A549 (cell line): ENCODE measurements at regions not wholly inside any gene's neighbourhood (a gene's known extent, or its start where the extent isn't known, plus 50 kb on each side); places are given as distances from the start of the nearest gene placed in this dataset.

Source experiments
- ATAC-seq, 2 experiments: fragments of 200-7000 bp in 1 of 2; fragments of >200 bp in 1 of 2; cut with Nextera tagmentation in 1 of 2; cut with Tn5 transposase in 1 of 2; 3 replicates each; pipeline versions ENCODE4 v1.8.0 to v1.9.1; 2018 to 2020; ENCODE audit warnings: mild to moderate bottlenecking in 1 of 2, moderate library complexity in 1 of 2
- CTCF ChIA-PET: fragments of 300-600 bp; sonication (Branson Sonifier 250); formaldehyde crosslinking; extraction: SDS; loops from one replicate; lab custom pipeline; 2021; ENCODE audit warnings: antibody characterized with exemption, inconsistent platforms; lab: Yijun Ruan, JAX
- POLR2A ChIA-PET: fragments of 350-600 bp; formaldehyde crosslinking; extraction: SDS; loops from one replicate; lab custom pipeline; 2021; ENCODE audit warnings: antibody characterized with exemption, inconsistent platforms; lab: Yijun Ruan, JAX
- DNase-seq, 2 experiments: peaks; one replicate each; pipeline versions ENCODE4 v3.0.0 to v3.0.0-alpha.2; 2011 to 2016; ENCODE audit warnings: low read depth in 1 of 2, low spot score in 1 of 2
- FAIRE-seq: peaks from 2 replicates; lab custom pipeline; 2011; peaks lifted over from hg19 to GRCh38; lab: Jason Lieb, UNC
- H3K27ac ChIP-seq, 2 experiments: fragments of >200 bp; sonication (Bioruptor Twin); formaldehyde crosslinking; 3 replicates each; pipeline ENCODE4 v1.5.1; 2016 to 2017
- H3K4me1 ChIP-seq: fragments of >200 bp; sonication (Bioruptor Twin); formaldehyde crosslinking; 3 replicates; pipeline ENCODE4 v1.6.1; 2016
- H3K4me2 ChIP-seq: fragments of >200 bp; sonication (Bioruptor Twin); formaldehyde crosslinking; 3 replicates; pipeline ENCODE4 v1.6.1; 2016
- H3K4me3 ChIP-seq: fragments of >200 bp; sonication (Bioruptor Twin); formaldehyde crosslinking; 3 replicates; pipeline ENCODE4 v1.5.1; 2016
- H3K9me3 ChIP-seq: fragments of >200 bp; sonication (Bioruptor Twin); formaldehyde crosslinking; 3 replicates; pipeline ENCODE4 v1.6.1; 2016
- ATOH8 ChIP-seq: fragments of 250-450 bp; sonication (Bioruptor Pico); IDR thresholded peaks from 2 replicates; pipeline ENCODE4 v1.5.0; 2020; ENCODE audit warnings: low read depth, mild to moderate bottlenecking, moderate library complexity
- CBX8 ChIP-seq: fragments of 200-600 bp; sonication (generic); IDR thresholded peaks from 2 replicates; pipeline ENCODE4 v1.6.1; 2016
- CHD2 ChIP-seq: fragments of 150-350 bp; IDR thresholded peaks from 2 replicates; pipeline ENCODE4 v1.6.1; 2014; ENCODE audit warnings: low read length; ENCODE audit not compliant: partially characterized antibody
- CTCF ChIP-seq: fragments of >200 bp; sonication (Bioruptor Twin); formaldehyde crosslinking; IDR thresholded peaks from 3 replicates; pipeline ENCODE4 v1.5.1; 2016
- EHF ChIP-seq: fragments of 250-450 bp; sonication (Bioruptor Pico); IDR thresholded peaks from 2 replicates; pipeline ENCODE4 v1.5.0; 2020; ENCODE audit warnings: mild to moderate bottlenecking
- EHMT2 ChIP-seq: fragments of 200-600 bp; sonication (generic); IDR thresholded peaks from 2 replicates; pipeline ENCODE4 v1.6.1; 2016; ENCODE audit warnings: antibody characterized with exemption, low read depth, mild to moderate bottlenecking, moderate library complexity
- ELK1 ChIP-seq: fragments of 150-350 bp; IDR thresholded peaks from 2 replicates; pipeline ENCODE4 v1.6.1; 2014; ENCODE audit warnings: low read depth, mild to moderate bottlenecking, low read length
- EP300 ChIP-seq, 2 experiments: fragments of >200 bp; sonication (Bioruptor Twin); formaldehyde crosslinking; IDR thresholded peaks; 2 replicates in 1 of 2; 3 replicates in 1 of 2; pipeline ENCODE4 v1.6.1; 2016 to 2017
- HES2 ChIP-seq: fragments of >200 bp; sonication (Bioruptor Twin); formaldehyde crosslinking; IDR thresholded peaks from 2 replicates; pipeline ENCODE4 v1.6.1; 2016
- HMGXB4 ChIP-seq: fragments of 250-450 bp; sonication (Bioruptor Pico); IDR thresholded peaks from 2 replicates; pipeline ENCODE4 v1.5.0; 2021; ENCODE audit warnings: mild to moderate bottlenecking, moderate library complexity, borderline replicate concordance
- HOXB13 ChIP-seq: fragments of 250-450 bp; sonication (Bioruptor Pico); IDR thresholded peaks from 2 replicates; pipeline ENCODE4 v1.5.0; 2020; ENCODE audit warnings: low read depth, mild to moderate bottlenecking, moderate library complexity
- HOXB5 ChIP-seq: fragments of 250-450 bp; sonication (Bioruptor Pico); IDR thresholded peaks from 2 replicates; pipeline ENCODE4 v1.5.0; 2020; ENCODE audit warnings: mild to moderate bottlenecking, moderate library complexity
- MAZ ChIP-seq: fragments of 150-350 bp; IDR thresholded peaks from 2 replicates; pipeline ENCODE4 v1.6.1; 2014; ENCODE audit warnings: antibody characterized with exemption, low read depth, low read length, borderline replicate concordance
- MYC ChIP-seq: IDR thresholded peaks from 2 replicates; pipeline ENCODE4 v1.6.1; 2012; ENCODE audit warnings: mild to moderate bottlenecking, inconsistent platforms, low read length, improper control_type of control experiment, borderline replicate concordance
- NR3C1 ChIP-seq: fragments of >200 bp; sonication (Bioruptor Twin); formaldehyde crosslinking; IDR thresholded peaks from 3 replicates; pipeline ENCODE4 v1.6.1; 2017
- PBX3 ChIP-seq: IDR thresholded peaks from 2 replicates; pipeline ENCODE4 v1.6.1; 2012
- POLR2A ChIP-seq: IDR thresholded peaks from 2 replicates; pipeline ENCODE4 v1.6.1; 2012; ENCODE audit warnings: mild to moderate bottlenecking, low read length
- RCOR1 ChIP-seq: fragments of 150-350 bp; IDR thresholded peaks from 2 replicates; pipeline ENCODE4 v1.6.1; 2014; ENCODE audit warnings: antibody characterized with exemption, low read length, low read depth
- RFX5 ChIP-seq: fragments of 450-650 bp; IDR thresholded peaks from 2 replicates; pipeline ENCODE4 v1.7.1; 2014; ENCODE audit warnings: antibody characterized with exemption, mild to moderate bottlenecking, moderate library complexity
- SMC3 ChIP-seq: fragments of >200 bp; sonication (Bioruptor Twin); formaldehyde crosslinking; IDR thresholded peaks from 3 replicates; pipeline ENCODE4 v1.6.1; 2018; ENCODE audit warnings: inconsistent platforms
- SREBF2 ChIP-seq: fragments of 450-650 bp; IDR thresholded peaks from 2 replicates; pipeline ENCODE4 v1.6.1; 2014; ENCODE audit warnings: mild to moderate bottlenecking, moderate library complexity
- TP53 ChIP-seq: fragments of 250-450 bp; sonication (Bioruptor Pico); IDR thresholded peaks from 2 replicates; pipeline ENCODE4 v1.5.0; 2021; ENCODE audit warnings: mild to moderate bottlenecking, moderate library complexity
- ZC3H11A ChIP-seq: fragments of 450-650 bp; IDR thresholded peaks from 2 replicates; pipeline ENCODE4 v1.6.1; 2014; ENCODE audit warnings: antibody characterized with exemption, mild to moderate bottlenecking
- ZFP36 ChIP-seq: fragments of 450-650 bp; IDR thresholded peaks from 2 replicates; pipeline ENCODE4 v1.6.1; 2014; ENCODE audit warnings: borderline replicate concordance; ENCODE audit not compliant: partially characterized antibody
- ZSCAN20 ChIP-seq: fragments of 250-450 bp; sonication (Bioruptor Pico); IDR thresholded peaks from 2 replicates; pipeline ENCODE4 v1.8.0; 2022; ENCODE audit warnings: mild to moderate bottlenecking, moderate library complexity
- WGBS: methylation state at CpG from one replicate; pipeline ENCODE4 v1.1.6; 2017; ENCODE audit errors: missing lambda C conversion rate; 5-methylcytosine and 5-hydroxymethylcytosine counted together

- TF ChIP-seq HOXB5 (CRISPR knock-in tag), result no peak
These were observed 170.9 kb upstream of the CPEB2 start (continued) for GRCh38 chr4:14831416-14831815.

- no peak for FAIRE-seq
- Histone ChIP-seq H3K4me1 (no peaks in the 10 kb centered on the region), H3K27ac (no peak overlapping the region), H3K9me3 (no peaks in the 10 kb centered on the region), H3K4me2 (no peak overlapping the region), H3K4me3 (no peak overlapping the region)
- DNase-seq, result no peak
- TF ChIP-seq PBX3 (no peak), MAZ (no peak), ELK1 (no peak), CTCF (no peak), TP53 (CRISPR knock-in tag) (no peak), SMC3 (no peak), EHF (CRISPR knock-in tag) (no peak), ATOH8 (CRISPR knock-in tag) (no peak), RCOR1 (no peak), CBX8 (no peak), EP300 (IDR thresholded peaks at IDR 0.05) (no peak), ZC3H11A (no peak), HES2 (no peak)
- 71% methylated on average over 5 of the region's 5 CpGs for WGBS
- POLR2A ChIA-PET, result no interaction called here
- no peak for ATAC-seq
- CTCF ChIA-PET, result no interaction called here
These were observed 169.2 kb upstream of the CPEB2 start for GRCh38 chr4:14833053-14833452.

GRCh38 chr4:14834382-14834781, 167.9 kb upstream of the CPEB2 start:
- ChIA-PET POLR2A (no interaction called here), CTCF (interaction anchor here (1.1 kb wide), 1 partner anchor 18 kb away, joined by 3 read pairs; no protein-coding TSS in a partner anchor)
- Histone ChIP-seq H3K4me1 (no peaks in the 10 kb centered on the region), H3K4me2 (no peak overlapping the region), H3K9me3 (no peaks in the 10 kb centered on the region; the same call in 2 of the 3 replicates), H3K4me3 (no peak overlapping the region), H3K27ac (no peak overlapping the region)
- no peak for FAIRE-seq
- WGBS, result 0% methylated on average over 1 of the region's 1 CpG
- ATAC-seq, result no peak
- no peak for DNase-seq
- TF ChIP-seq SREBF2 (no peak), EP300 (IDR thresholded peaks at IDR 0.05) (no peak), MYC (no peak), RCOR1 (no peak), CTCF (no peak), HOXB13 (CRISPR knock-in tag) (no peak), EHF (CRISPR knock-in tag) (no peak), HMGXB4 (no peak), EHMT2 (no peak), ZC3H11A (no peak), CHD2 (no peak), ATOH8 (CRISPR knock-in tag) (no peak), ZFP36 (no peak), NR3C1 (no peak), ZSCAN20 (no peak), POLR2A (no peak), RFX5 (no peak)
